ENCODE measurements at regions not wholly inside any gene's neighbourhood (a gene's known extent, or its start where the extent isn't known, plus 50 kb on each side); places are given as distances from the start of the nearest gene placed in this dataset.

GRCh38 chr6:144702781-144703180 is 417.6 kb downstream of the UTRN start:
- TF ChIP-seq CTCF (IDR thresholded peaks at IDR 0.05) (no peak), POLR2AphosphoS5 (IDR thresholded peaks at IDR 0.05; ENCODE audit: low read depth, low read length) (no peak)
